Upper lobe of left lung (tissue), 4 donors: ENCODE measurements at regions not wholly inside any gene's neighbourhood (a gene's known extent, or its start where the extent isn't known, plus 50 kb on each side); places are given as distances from the start of the nearest gene placed in this dataset.
"Not testable (repeated sequence)": the region's sequence is repeated elsewhere in the genome, so short reads cannot be mapped to it uniquely, and the experiment has no call there.

Experiments
- POLR2A ChIP-seq, 4 donors: fragments of 450-650 bp; IDR thresholded peaks; one replicate each; pipeline ENCODE4 v1.5.1; 2016 to 2017; ENCODE audit warnings: antibody characterized with exemption in 4 of 4, mild to moderate bottlenecking in 2 of 4
- TF ChIP-seq, protein P1 (sequence below), 6 experiments: fragments of 450-650 bp in 4 of 6; fragments of 200-600 bp in 2 of 6; sonication (generic) in 2 of 6; IDR thresholded peaks; one replicate each; pipeline ENCODE4 v1.5.1; 2016 to 2019; ENCODE audit warnings: antibody characterized with exemption in 6 of 6

DNA sequence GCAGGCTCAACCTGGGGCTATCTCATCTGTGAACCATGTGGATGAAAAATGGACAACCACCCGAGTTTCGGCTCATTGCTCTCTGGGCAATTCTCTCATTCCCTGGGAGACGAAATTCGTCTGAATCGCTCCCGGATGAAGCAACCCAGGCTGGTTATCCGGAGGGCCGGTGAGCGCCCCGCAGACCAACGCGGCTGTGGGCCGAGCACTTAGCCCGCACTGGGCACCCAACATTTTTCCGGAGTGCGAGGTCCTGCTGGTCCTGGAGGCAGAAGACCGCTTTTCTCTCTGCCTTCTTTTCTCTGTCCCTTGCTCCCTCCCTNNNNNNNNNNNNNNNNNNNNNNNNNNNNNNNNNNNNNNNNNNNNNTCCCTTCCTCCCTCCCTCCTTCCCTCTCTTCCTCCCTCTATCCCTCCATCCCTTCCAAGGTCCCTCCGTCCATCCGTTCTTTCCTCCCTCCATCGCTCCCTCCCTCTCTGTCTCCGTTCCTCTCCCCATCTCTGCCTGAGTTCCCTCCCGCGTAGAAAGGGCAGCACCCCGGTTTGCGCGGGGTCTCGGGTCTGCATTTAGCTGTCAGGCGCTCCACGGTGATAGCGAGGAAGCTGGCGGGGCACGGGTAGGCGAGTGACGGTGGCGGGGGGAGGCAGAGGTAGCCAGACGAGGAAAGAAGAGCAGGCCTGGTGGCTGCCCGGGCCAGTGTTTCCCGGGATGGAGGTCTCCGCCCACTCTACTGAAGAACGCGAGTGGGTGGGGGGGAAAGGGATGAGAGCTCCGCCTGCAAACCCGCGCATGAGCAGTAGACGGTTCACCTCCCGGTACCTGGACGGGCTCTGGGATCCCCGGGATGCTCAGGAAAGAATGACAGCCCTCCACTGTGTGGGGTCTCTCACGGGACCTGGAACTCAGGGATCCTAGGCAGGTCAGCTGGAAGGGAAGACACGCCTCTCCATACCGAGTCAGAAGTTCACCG, 1809.7 kb upstream of the DEFB115 start:
- TF ChIP-seq, protein P1, sequence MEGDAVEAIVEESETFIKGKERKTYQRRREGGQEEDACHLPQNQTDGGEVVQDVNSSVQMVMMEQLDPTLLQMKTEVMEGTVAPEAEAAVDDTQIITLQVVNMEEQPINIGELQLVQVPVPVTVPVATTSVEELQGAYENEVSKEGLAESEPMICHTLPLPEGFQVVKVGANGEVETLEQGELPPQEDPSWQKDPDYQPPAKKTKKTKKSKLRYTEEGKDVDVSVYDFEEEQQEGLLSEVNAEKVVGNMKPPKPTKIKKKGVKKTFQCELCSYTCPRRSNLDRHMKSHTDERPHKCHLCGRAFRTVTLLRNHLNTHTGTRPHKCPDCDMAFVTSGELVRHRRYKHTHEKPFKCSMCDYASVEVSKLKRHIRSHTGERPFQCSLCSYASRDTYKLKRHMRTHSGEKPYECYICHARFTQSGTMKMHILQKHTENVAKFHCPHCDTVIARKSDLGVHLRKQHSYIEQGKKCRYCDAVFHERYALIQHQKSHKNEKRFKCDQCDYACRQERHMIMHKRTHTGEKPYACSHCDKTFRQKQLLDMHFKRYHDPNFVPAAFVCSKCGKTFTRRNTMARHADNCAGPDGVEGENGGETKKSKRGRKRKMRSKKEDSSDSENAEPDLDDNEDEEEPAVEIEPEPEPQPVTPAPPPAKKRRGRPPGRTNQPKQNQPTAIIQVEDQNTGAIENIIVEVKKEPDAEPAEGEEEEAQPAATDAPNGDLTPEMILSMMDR (IDR thresholded peaks at IDR 0.05), result not testable (repeated sequence)
- TF ChIP-seq POLR2A (IDR thresholded peaks at IDR 0.05), result not testable (repeated sequence)
